SU-DHL-6 (cell line): ENCODE measurements at regions not wholly inside any gene's neighbourhood (a gene's known extent, or its start where the extent isn't known, plus 50 kb on each side); places are given as distances from the start of the nearest gene placed in this dataset.

Experiments
- CTCF ChIP-seq: fragments of 200-600 bp; sonication (generic); IDR thresholded peaks from one replicate; pipeline ENCODE4 v1.5.1; 2017; ENCODE audit warnings: antibody characterized with exemption, mild to moderate bottlenecking, low read length, moderate library complexity; ENCODE audit not compliant: insufficient read depth, poor library complexity, severe bottlenecking
- EZH2phosphoT487 ChIP-seq: fragments of 200-600 bp; sonication (generic), shearing (Covaris generic); conservative IDR thresholded peaks from 2 replicates; pipeline ENCODE4 v1.6.1; 2018; ENCODE audit warnings: mild to moderate bottlenecking, antibody characterized with exemption, low read length, moderate library complexity, mixed read lengths

GRCh38 chr19:41495589-41495988 lies 52.6 kb downstream of the ERICH4 start:
- TF ChIP-seq CTCF (no peak), EZH2phosphoT487 (no peak)
